MCF 10A (cell line): ENCODE measurements at regions not wholly inside any gene's neighbourhood (a gene's known extent, or its start where the extent isn't known, plus 50 kb on each side); places are given as distances from the start of the nearest gene placed in this dataset.

Experiments used
- BruUV-seq: library from RNA; stranded (reverse); fragments of 400-500 nt; replicated peaks from 2 replicates; lab custom pipeline; 2021; lab: Mats Ljungman, UMichigan
- CTCF ChIA-PET: fragments of 300-600 bp; sonication (Branson Sonifier 250); formaldehyde crosslinking; extraction: SDS; loops from one replicate; lab custom pipeline; 2021; ENCODE audit warnings: antibody characterized with exemption, inconsistent platforms; lab: Yijun Ruan, JAX
- POLR2A ChIA-PET: fragments of 300-600, 350-650 bp; sonication (Branson Sonifier 250); formaldehyde crosslinking; extraction: SDS; loops from one replicate; lab custom pipeline; 2020; ENCODE audit warnings: antibody characterized with exemption, inconsistent platforms; lab: Yijun Ruan, JAX
- DNase-seq: peaks from one replicate; pipeline ENCODE4 v3.0.0-alpha.2; 2018; ENCODE audit not compliant: unreplicated experiment
- H3K27ac Mint-ChIP-seq: one replicate; pipeline ENCODE4 v1.8.0; 2022; ENCODE audit warnings: mild to moderate bottlenecking, low read depth, mixed read lengths; ENCODE audit not compliant: unreplicated experiment
- H3K27me3 Mint-ChIP-seq: one replicate; pipeline ENCODE4 v1.8.0; 2022; ENCODE audit warnings: mixed read lengths; ENCODE audit not compliant: insufficient read depth, unreplicated experiment
- H3K36me3 Mint-ChIP-seq: one replicate; pipeline ENCODE4 v1.8.0; 2022; ENCODE audit warnings: mild to moderate bottlenecking, moderate library complexity, mixed read lengths; ENCODE audit not compliant: insufficient read depth, unreplicated experiment
- H3K4me1 Mint-ChIP-seq: one replicate; pipeline ENCODE4 v1.8.0; 2022; ENCODE audit warnings: mixed read lengths; ENCODE audit not compliant: insufficient read depth, unreplicated experiment
- H3K4me3 Mint-ChIP-seq: one replicate; pipeline ENCODE4 v1.8.0; 2022; ENCODE audit warnings: mild to moderate bottlenecking, moderate library complexity, mixed read lengths; ENCODE audit not compliant: unreplicated experiment
- H3K9me3 Mint-ChIP-seq: one replicate; pipeline ENCODE4 v1.8.0; 2022; ENCODE audit warnings: mixed read lengths; ENCODE audit not compliant: unreplicated experiment
- CTCF ChIP-seq: fragments of 200-600 bp; IDR thresholded peaks from one replicate; pipeline ENCODE4 v1.8.0; 2022; ENCODE audit warnings: antibody characterized with exemption, mild to moderate bottlenecking; ENCODE audit not compliant: unreplicated experiment
- intact Hi-C: fragments of 100-400 bp; cut with micrococcal nuclease; formaldehyde crosslinking; loops from 2 replicates; pipeline ENCODE4 v1.14.1; 2022

GRCh38 chr2:228548230-228548629, 366.7 kb upstream of the SPHKAP start:
- POLR2A ChIA-PET: interaction anchor here (1.3 kb wide), 1 partner anchor 8 kb away, joined by 3 read pairs; no protein-coding TSS in a partner anchor
- Mint-ChIP-seq H3K36me3 (no peaks in the 10 kb centered on the region), H3K27ac (peak overlapping the region; percentile 11), H3K9me3 (no peaks in the 10 kb centered on the region), H3K27me3 (no peaks in the 10 kb centered on the region), H3K4me1 (peaks cover 14% of the 10 kb centered on the region), H3K4me3 (no peak overlapping the region)
- DNase-seq: no peak
- BruUV-seq: no TSS peak
- TF ChIP-seq CTCF: no peak
- CTCF ChIA-PET: no interaction called here
- intact Hi-C loops: no loop called here

- no peaks in the 10 kb centered on the region for H3K27me3 Mint-ChIP-seq
- ChIA-PET CTCF (interaction anchor here (0.5 kb wide), 1 partner anchor 224 kb away, joined by 3 read pairs; no protein-coding TSS in a partner anchor), POLR2A (no interaction called here)
- intact Hi-C loops: no loop called here
- H3K36me3 Mint-ChIP-seq: no peaks in the 10 kb centered on the region
- peaks cover 18% of the 10 kb centered on the region for H3K4me1 Mint-ChIP-seq
- BruUV-seq: no TSS peak
- no peak for DNase-seq
- peak overlapping the region; percentile 22 for H3K27ac Mint-ChIP-seq
- no peaks in the 10 kb centered on the region for H3K9me3 Mint-ChIP-seq
- no peak for TF ChIP-seq CTCF
- no peak overlapping the region for H3K4me3 Mint-ChIP-seq
Observed at GRCh38 chr2:228545748-228546145, 364.3 kb upstream of the SPHKAP start.

- TF ChIP-seq CTCF: no peak
- POLR2A ChIA-PET: no interaction called here
- no TSS peak for BruUV-seq
- Mint-ChIP-seq H3K9me3 (no peaks in the 10 kb centered on the region), H3K36me3 (no peaks in the 10 kb centered on the region), H3K4me1 (peaks cover 18% of the 10 kb centered on the region), H3K4me3 (no peak overlapping the region), H3K27me3 (no peaks in the 10 kb centered on the region), H3K27ac (peak overlapping the region; percentile 22)
- DNase-seq: peak; percentile 44
- intact Hi-C loops: no loop called here
- CTCF ChIA-PET: interaction anchor here (0.5 kb wide), 1 partner anchor 224 kb away, joined by 3 read pairs; no protein-coding TSS in a partner anchor
Observed at GRCh38 chr2:228545041-228545747, 363.7 kb upstream of the SPHKAP start.

- H3K27ac Mint-ChIP-seq: no peak overlapping the region
- H3K9me3 Mint-ChIP-seq: no peaks in the 10 kb centered on the region
- peaks cover 13% of the 10 kb centered on the region for H3K4me1 Mint-ChIP-seq
- no peak for DNase-seq
- intact Hi-C loops: no loop called here
- no peak for TF ChIP-seq CTCF
- BruUV-seq: no TSS peak
- H3K4me3 Mint-ChIP-seq: no peak overlapping the region
- H3K27me3 Mint-ChIP-seq: no peaks in the 10 kb centered on the region
- H3K36me3 Mint-ChIP-seq: no peaks in the 10 kb centered on the region
- CTCF ChIA-PET: interaction anchor here (0.7 to 1.2 kb wide), 2 partner anchors 33 to 224 kb away, joined by 3 to 4 read pairs; no protein-coding TSS in a partner anchor
- POLR2A ChIA-PET: no interaction called here
Observed at GRCh38 chr2:228543117-228543516, 361.6 kb upstream of the SPHKAP start.
